ENCODE measurements at regions not wholly inside any gene's neighbourhood (a gene's known extent, or its start where the extent isn't known, plus 50 kb on each side); places are given as distances from the start of the nearest gene placed in this dataset.

- H3K27me3 ChIP-seq (ENCODE audit: insufficient read depth, low read length): no peaks in the 10 kb centered on the region
- no peak overlapping the region for H3K27ac ChIP-seq (ENCODE audit: low read depth, low read length)
- no peak overlapping the region for H2BK120ac ChIP-seq (ENCODE audit: insufficient read depth, low read length, poor library complexity)
- H3K23ac ChIP-seq (ENCODE audit: low read length): no peak overlapping the region
- WGBS (ENCODE audit: extremely low coverage, insufficient coverage, insufficient read length): no CpG with 5 or more reads among the region's 1 CpG
- no peak overlapping the region for H3K18ac ChIP-seq (ENCODE audit: low read length)
- H3K4me3 ChIP-seq (ENCODE audit: low read depth, low read length): no peak overlapping the region
- H3K14ac ChIP-seq (ENCODE audit: low read length): no peak overlapping the region
- no peak overlapping the region for H3K9ac ChIP-seq (ENCODE audit: low read length)
- no peak overlapping the region for H2AK5ac ChIP-seq (ENCODE audit: low read length)
- H3K79me2 ChIP-seq (ENCODE audit: control insufficient read depth, insufficient read depth, low read length, poor library complexity): no peaks in the 10 kb centered on the region
- no peaks in the 10 kb centered on the region for H3K4me1 ChIP-seq (ENCODE audit: control insufficient read depth in 1 of 2, insufficient read depth in 2 of 2, low read length in 2 of 2)
- no peaks in the 10 kb centered on the region for H3K36me3 ChIP-seq (ENCODE audit: control insufficient read depth in 1 of 2, insufficient read depth in 2 of 2, low read length in 2 of 2)
- no peaks in the 10 kb centered on the region for H3K79me1 ChIP-seq (ENCODE audit: low read length)
- no peak overlapping the region for H4K91ac ChIP-seq (ENCODE audit: low read depth, low read length)
- H4K12ac ChIP-seq (ENCODE audit: low read depth, low read length): no peak overlapping the region
- H3K4me2 ChIP-seq (ENCODE audit: low read length): no peak overlapping the region
- no peak overlapping the region for H2BK5ac ChIP-seq (ENCODE audit: low read depth, low read length, poor library complexity)
- H2AFZ ChIP-seq (ENCODE audit: insufficient read depth, low read length, poor library complexity): no peak overlapping the region
- no peak for DNase-seq
- no peak overlapping the region for H4K8ac ChIP-seq (ENCODE audit: low read depth, low read length)
- H3K9me3 ChIP-seq (ENCODE audit: insufficient read depth, low read depth, low read length): no peaks in the 10 kb centered on the region
- no peak overlapping the region for H2BK12ac ChIP-seq (ENCODE audit: low read length)
- no peak overlapping the region for H3K4ac ChIP-seq (ENCODE audit: low read depth, low read length)
Observed at GRCh38 chr4:43564107-43564506, 671.6 kb downstream of the GRXCR1 start.

GRCh38 chr4:43564591-43564990, 672.1 kb downstream of the GRXCR1 start:
- H4K8ac ChIP-seq (ENCODE audit: low read depth, low read length): no peak overlapping the region

DNA sequence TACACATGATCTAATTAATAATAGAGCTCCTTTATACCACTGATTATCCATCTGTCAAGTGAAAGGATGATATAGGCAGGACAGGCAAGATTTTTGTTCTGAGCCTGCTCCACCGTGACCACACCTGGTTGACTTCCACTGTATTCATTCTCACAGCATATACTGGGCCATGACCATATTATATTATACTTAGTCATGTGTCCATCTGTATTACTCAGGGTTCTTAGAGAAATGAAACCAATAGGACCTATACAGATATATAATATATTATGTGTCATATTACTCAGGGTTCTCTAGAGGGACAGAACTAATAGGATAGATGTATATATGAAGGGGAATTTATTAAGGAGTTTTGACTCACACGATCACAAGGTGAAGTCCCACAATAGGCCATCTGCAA, 675.1 kb downstream of the GRXCR1 start:
- Histone ChIP-seq H3K9ac (ENCODE audit: low read length) (no peak overlapping the region), H4K12ac (ENCODE audit: low read depth, low read length) (no peak overlapping the region), H2AFZ (ENCODE audit: insufficient read depth, low read length, poor library complexity) (no peak overlapping the region), H3K4ac (ENCODE audit: low read depth, low read length) (no peak overlapping the region), H3K36me3 (ENCODE audit: control insufficient read depth in 1 of 2, insufficient read depth in 2 of 2, low read length in 2 of 2) (no peaks in the 10 kb centered on the region), H3K4me2 (ENCODE audit: low read length) (no peak overlapping the region), H4K8ac (ENCODE audit: low read depth, low read length) (no peak overlapping the region), H3K4me3 (ENCODE audit: low read depth, low read length) (no peak overlapping the region), H3K4me1 (ENCODE audit: control insufficient read depth in 1 of 2, insufficient read depth in 2 of 2, low read length in 2 of 2) (no peaks in the 10 kb centered on the region), H3K27ac (ENCODE audit: low read depth, low read length) (no peak overlapping the region), H4K91ac (ENCODE audit: low read depth, low read length) (no peak overlapping the region), H2BK120ac (ENCODE audit: insufficient read depth, low read length, poor library complexity) (no peak overlapping the region), H2BK12ac (ENCODE audit: low read length) (no peak overlapping the region), H3K23ac (ENCODE audit: low read length) (no peak overlapping the region), H3K79me2 (ENCODE audit: control insufficient read depth, insufficient read depth, low read length, poor library complexity) (no peaks in the 10 kb centered on the region), H2AK5ac (ENCODE audit: low read length) (no peak overlapping the region), H2BK5ac (ENCODE audit: low read depth, low read length, poor library complexity) (no peak overlapping the region), H3K79me1 (ENCODE audit: low read length) (no peaks in the 10 kb centered on the region), H3K14ac (ENCODE audit: low read length) (no peak overlapping the region), H3K27me3 (ENCODE audit: insufficient read depth, low read length) (no peaks in the 10 kb centered on the region), H3K9me3 (ENCODE audit: insufficient read depth, low read depth, low read length) (no peaks in the 10 kb centered on the region), H3K18ac (ENCODE audit: low read length) (no peak overlapping the region)
- no CpG with 5 or more reads among the region's 2 CpGs for WGBS (ENCODE audit: extremely low coverage, insufficient coverage, insufficient read length)
- no peak for DNase-seq

More at GRCh38 chr4:43564591-43564990, 672.1 kb downstream of the GRXCR1 start:
- H2BK12ac ChIP-seq (ENCODE audit: low read length): no peak overlapping the region
- H2AK5ac ChIP-seq (ENCODE audit: low read length): no peak overlapping the region
- H3K14ac ChIP-seq (ENCODE audit: low read length): no peak overlapping the region
- H4K91ac ChIP-seq (ENCODE audit: low read depth, low read length): no peak overlapping the region
- no peak overlapping the region for H3K9ac ChIP-seq (ENCODE audit: low read length)
- no peak overlapping the region for H2BK120ac ChIP-seq (ENCODE audit: insufficient read depth, low read length, poor library complexity)
- H3K4ac ChIP-seq (ENCODE audit: low read depth, low read length): no peak overlapping the region
- H3K4me3 ChIP-seq (ENCODE audit: low read depth, low read length): no peak overlapping the region
- DNase-seq: no peak
- H2AFZ ChIP-seq (ENCODE audit: insufficient read depth, low read length, poor library complexity): no peak overlapping the region
- H3K27me3 ChIP-seq (ENCODE audit: insufficient read depth, low read length): no peaks in the 10 kb centered on the region
- H3K79me1 ChIP-seq (ENCODE audit: low read length): no peaks in the 10 kb centered on the region
- H3K79me2 ChIP-seq (ENCODE audit: control insufficient read depth, insufficient read depth, low read length, poor library complexity): no peaks in the 10 kb centered on the region
- H4K12ac ChIP-seq (ENCODE audit: low read depth, low read length): no peak overlapping the region
- no peak overlapping the region for H3K4me2 ChIP-seq (ENCODE audit: low read length)
- H3K27ac ChIP-seq (ENCODE audit: low read depth, low read length): no peak overlapping the region
- H2BK5ac ChIP-seq (ENCODE audit: low read depth, low read length, poor library complexity): no peak overlapping the region
- H3K36me3 ChIP-seq (ENCODE audit: control insufficient read depth in 1 of 2, insufficient read depth in 2 of 2, low read length in 2 of 2): no peaks in the 10 kb centered on the region
- H3K4me1 ChIP-seq (ENCODE audit: control insufficient read depth in 1 of 2, insufficient read depth in 2 of 2, low read length in 2 of 2): no peaks in the 10 kb centered on the region
- no peaks in the 10 kb centered on the region for H3K9me3 ChIP-seq (ENCODE audit: insufficient read depth, low read depth, low read length)
- H3K23ac ChIP-seq (ENCODE audit: low read length): no peak overlapping the region
- no peak overlapping the region for H3K18ac ChIP-seq (ENCODE audit: low read length)

DNA sequence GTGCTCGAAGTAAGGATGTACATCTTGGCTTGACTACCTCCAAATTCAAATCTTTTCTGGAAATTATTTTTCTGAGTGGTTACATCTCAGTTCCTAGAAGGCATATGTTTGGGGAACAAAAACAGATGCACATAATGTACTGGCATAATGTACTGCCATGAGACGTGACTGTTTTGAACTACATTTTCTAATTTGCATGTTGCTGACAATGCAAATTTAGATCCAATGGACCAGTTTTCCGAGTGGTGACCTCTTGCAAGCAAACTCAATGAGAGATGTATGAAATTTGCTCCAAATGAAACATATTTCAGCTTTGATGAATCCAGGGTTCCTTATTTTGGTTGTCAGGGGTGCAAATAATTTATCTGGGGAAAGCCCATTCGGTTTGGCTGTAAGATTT, 694.3 kb downstream of the GRXCR1 start:
- Histone ChIP-seq H3K14ac (ENCODE audit: low read length) (no peak overlapping the region), H3K27me3 (ENCODE audit: insufficient read depth, low read length) (no peaks in the 10 kb centered on the region), H2AK5ac (ENCODE audit: low read length) (no peak overlapping the region), H3K79me2 (ENCODE audit: control insufficient read depth, insufficient read depth, low read length, poor library complexity) (no peaks in the 10 kb centered on the region), H3K23ac (ENCODE audit: low read length) (no peak overlapping the region), H3K27ac (ENCODE audit: low read depth, low read length) (no peak overlapping the region), H4K8ac (ENCODE audit: low read depth, low read length) (no peak overlapping the region), H2BK5ac (ENCODE audit: low read depth, low read length, poor library complexity) (no peak overlapping the region), H4K12ac (ENCODE audit: low read depth, low read length) (no peak overlapping the region), H2BK120ac (ENCODE audit: insufficient read depth, low read length, poor library complexity) (no peak overlapping the region), H3K4ac (ENCODE audit: low read depth, low read length) (no peak overlapping the region), H3K9ac (ENCODE audit: low read length) (no peak overlapping the region), H3K4me2 (ENCODE audit: low read length) (no peak overlapping the region), H3K4me3 (ENCODE audit: low read depth, low read length) (no peak overlapping the region), H3K36me3 (ENCODE audit: control insufficient read depth in 1 of 2, insufficient read depth in 2 of 2, low read length in 2 of 2) (no peaks in the 10 kb centered on the region), H2BK12ac (ENCODE audit: low read length) (no peak overlapping the region), H3K9me3 (ENCODE audit: insufficient read depth, low read depth, low read length) (no peaks in the 10 kb centered on the region), H4K91ac (ENCODE audit: low read depth, low read length) (no peak overlapping the region), H3K79me1 (ENCODE audit: low read length) (no peaks in the 10 kb centered on the region), H3K18ac (ENCODE audit: low read length) (no peak overlapping the region), H2AFZ (ENCODE audit: insufficient read depth, low read length, poor library complexity) (no peak overlapping the region), H3K4me1 (ENCODE audit: control insufficient read depth in 1 of 2, insufficient read depth in 2 of 2, low read length in 2 of 2) (no peaks in the 10 kb centered on the region)
- no peak for DNase-seq
- WGBS (ENCODE audit: extremely low coverage, insufficient coverage, insufficient read length): no CpG with 5 or more reads among the region's 4 CpGs

Measured in trophoblast cell (in vitro differentiated cells and primary cell).